ENCODE measurements at regions not wholly inside any gene's neighbourhood (a gene's known extent, or its start where the extent isn't known, plus 50 kb on each side); places are given as distances from the start of the nearest gene placed in this dataset.
"Not testable (repeated sequence)": the region's sequence is repeated elsewhere in the genome, so short reads cannot be mapped to it uniquely, and the experiment has no call there.

DNA sequence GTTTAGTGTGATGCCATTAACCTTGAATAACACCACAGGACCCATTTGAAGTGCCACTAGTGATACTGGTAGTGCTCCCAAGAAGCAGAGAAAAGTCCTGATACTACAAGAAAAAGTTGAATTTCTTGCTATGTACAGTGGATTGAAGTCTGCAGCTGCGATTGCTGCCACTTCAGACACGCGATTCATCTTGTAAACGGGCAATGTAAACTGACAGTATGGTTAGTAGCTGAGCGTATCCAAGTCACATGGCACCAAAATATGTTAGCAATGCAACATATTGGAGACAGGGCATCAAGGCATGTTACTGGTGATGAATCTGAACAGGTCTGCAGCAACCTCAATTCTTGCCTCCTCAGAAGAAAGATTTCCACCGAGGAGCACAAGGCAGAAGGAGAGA lies 238.9 kb downstream of the HS3ST3B1 start:
- H3K4me1 ChIP-seq (ENCODE audit: low read length): no peaks in the 10 kb centered on the region
- no peaks in the 10 kb centered on the region for H3K27me3 ChIP-seq (replicated peaks; ENCODE audit: insufficient read depth, low read length)
- no peaks in the 10 kb centered on the region for H4K20me1 ChIP-seq (ENCODE audit: insufficient read depth, low read length)
- H3K79me2 ChIP-seq (ENCODE audit: low read length): no peaks in the 10 kb centered on the region
- H3K4me2 ChIP-seq (ENCODE audit: low read depth, low read length): no peak overlapping the region
- no peaks in the 10 kb centered on the region for H3K36me3 ChIP-seq (replicated peaks; ENCODE audit: insufficient read depth, low read length)
- no peak overlapping the region for H3K27ac ChIP-seq (ENCODE audit: low read length)
- H3F3A ChIP-seq (ENCODE audit: insufficient read depth, low read length): no peaks in the 10 kb centered on the region
- no peak overlapping the region for H3K4me3 ChIP-seq (ENCODE audit: low read length)
- no peak overlapping the region for H3K9ac ChIP-seq (ENCODE audit: low read length)
- no peaks in the 10 kb centered on the region for H3K9me3 ChIP-seq (replicated peaks; ENCODE audit: insufficient read depth, low read length)
- H3K9me2 ChIP-seq (replicated peaks; ENCODE audit: insufficient read depth, low read length): no peaks in the 10 kb centered on the region
- TF ChIP-seq EZH2phosphoT487 (IDR thresholded peaks at IDR 0.05; ENCODE audit: low read length) (no peak), EZH2 (optimal IDR thresholded peaks at IDR 0.05; ENCODE audit: low read depth, low read length) (no peak)
- TF ChIP-seq, protein P1, sequence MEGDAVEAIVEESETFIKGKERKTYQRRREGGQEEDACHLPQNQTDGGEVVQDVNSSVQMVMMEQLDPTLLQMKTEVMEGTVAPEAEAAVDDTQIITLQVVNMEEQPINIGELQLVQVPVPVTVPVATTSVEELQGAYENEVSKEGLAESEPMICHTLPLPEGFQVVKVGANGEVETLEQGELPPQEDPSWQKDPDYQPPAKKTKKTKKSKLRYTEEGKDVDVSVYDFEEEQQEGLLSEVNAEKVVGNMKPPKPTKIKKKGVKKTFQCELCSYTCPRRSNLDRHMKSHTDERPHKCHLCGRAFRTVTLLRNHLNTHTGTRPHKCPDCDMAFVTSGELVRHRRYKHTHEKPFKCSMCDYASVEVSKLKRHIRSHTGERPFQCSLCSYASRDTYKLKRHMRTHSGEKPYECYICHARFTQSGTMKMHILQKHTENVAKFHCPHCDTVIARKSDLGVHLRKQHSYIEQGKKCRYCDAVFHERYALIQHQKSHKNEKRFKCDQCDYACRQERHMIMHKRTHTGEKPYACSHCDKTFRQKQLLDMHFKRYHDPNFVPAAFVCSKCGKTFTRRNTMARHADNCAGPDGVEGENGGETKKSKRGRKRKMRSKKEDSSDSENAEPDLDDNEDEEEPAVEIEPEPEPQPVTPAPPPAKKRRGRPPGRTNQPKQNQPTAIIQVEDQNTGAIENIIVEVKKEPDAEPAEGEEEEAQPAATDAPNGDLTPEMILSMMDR (IDR thresholded peaks at IDR 0.05; ENCODE audit: low read length): no peak
- DNase-seq: no peak
- H2AFZ ChIP-seq (ENCODE audit: low read length): no peak overlapping the region

DNA sequence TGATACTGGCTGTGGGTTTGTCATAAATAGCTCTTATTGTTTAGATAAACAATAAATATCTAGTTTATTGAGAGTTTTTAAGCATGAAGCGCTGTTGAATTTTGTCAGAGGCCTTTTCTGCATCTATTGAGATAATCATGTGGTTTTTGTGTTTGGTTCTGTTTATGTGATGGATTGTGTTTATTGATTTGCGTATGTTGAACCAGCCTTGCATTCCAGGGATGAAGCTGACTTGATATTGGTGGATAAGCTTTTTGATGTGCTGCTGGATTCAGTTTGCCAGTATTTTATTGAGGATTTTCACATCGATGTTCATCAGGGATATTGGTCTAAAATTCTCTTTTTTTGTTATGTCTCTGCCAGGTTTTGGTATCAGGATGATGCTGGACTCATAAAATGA lies 231.4 kb downstream of the HS3ST3B1 start:
- not testable (repeated sequence) for H3K9me3 ChIP-seq (replicated peaks; ENCODE audit: insufficient read depth, low read length)

DNA sequence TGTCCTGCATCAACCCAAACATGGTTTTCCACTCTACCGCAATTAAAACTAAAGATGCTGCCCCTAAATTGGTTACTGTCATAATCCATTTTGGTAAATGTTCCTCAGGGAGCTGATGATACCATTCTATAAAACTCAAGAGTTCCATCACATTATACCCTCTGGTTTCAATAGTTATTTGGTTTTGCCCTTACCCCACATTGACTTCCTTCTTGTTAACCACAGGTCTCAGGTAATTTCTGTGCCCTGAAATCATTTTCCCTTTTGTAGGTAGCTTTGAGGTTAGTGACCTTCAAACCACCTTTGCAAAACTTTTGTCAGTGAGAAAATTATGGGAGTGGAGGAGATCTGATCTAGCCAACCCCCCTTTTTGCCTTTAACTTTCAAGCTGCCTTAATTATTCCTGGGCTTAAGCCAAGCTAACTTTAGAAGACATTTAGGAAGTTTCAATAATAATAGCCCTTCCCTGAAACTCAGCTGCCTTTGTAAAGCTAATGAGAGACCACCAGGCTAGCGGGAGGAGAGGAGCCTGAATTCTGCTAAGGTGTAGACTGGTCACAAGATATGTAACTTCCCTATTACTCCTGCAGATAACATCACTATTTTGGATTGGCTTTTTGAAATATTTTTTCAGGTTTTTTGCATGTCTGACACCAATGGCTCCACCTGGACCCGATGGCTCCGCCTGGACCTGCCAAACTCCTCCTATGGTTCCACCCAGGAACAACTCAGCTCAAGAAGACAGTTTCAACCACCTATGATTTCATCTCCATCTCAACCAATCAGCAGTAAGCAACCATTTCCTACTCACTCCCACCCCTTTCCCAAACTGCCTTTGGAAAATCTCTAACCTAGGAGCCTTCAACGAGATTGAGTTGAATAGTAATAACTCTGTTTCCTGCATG lies 224.9 kb downstream of the HS3ST3B1 start:
- Histone ChIP-seq H3K4me2 (ENCODE audit: low read depth, low read length) (no peak overlapping the region), H3F3A (ENCODE audit: insufficient read depth, low read length) (no peaks in the 10 kb centered on the region), H3K79me2 (ENCODE audit: low read length) (no peaks in the 10 kb centered on the region), H3K9me2 (replicated peaks; ENCODE audit: insufficient read depth, low read length) (no peaks in the 10 kb centered on the region), H3K4me3 (ENCODE audit: low read length) (no peak overlapping the region), H3K27me3 (replicated peaks; ENCODE audit: insufficient read depth, low read length) (no peaks in the 10 kb centered on the region), H3K27ac (ENCODE audit: low read length) (no peak overlapping the region), H3K4me1 (ENCODE audit: low read length) (no peaks in the 10 kb centered on the region), H3K9me3 (replicated peaks; ENCODE audit: insufficient read depth, low read length) (no peaks in the 10 kb centered on the region), H3K36me3 (replicated peaks; ENCODE audit: insufficient read depth, low read length) (no peaks in the 10 kb centered on the region), H4K20me1 (ENCODE audit: insufficient read depth, low read length) (no peaks in the 10 kb centered on the region), H3K9ac (ENCODE audit: low read length) (no peak overlapping the region), H2AFZ (ENCODE audit: low read length) (no peak overlapping the region)
- no peak for DNase-seq
- TF ChIP-seq, protein P1 (IDR thresholded peaks at IDR 0.05; ENCODE audit: low read length): no peak
- TF ChIP-seq EZH2phosphoT487 (IDR thresholded peaks at IDR 0.05; ENCODE audit: low read length): no peak
- TF ChIP-seq EZH2 (optimal IDR thresholded peaks at IDR 0.05; ENCODE audit: low read depth, low read length): no peak

More for the DNA sequence above, 231.4 kb downstream of the HS3ST3B1 start:
- not testable (repeated sequence) for H3K4me3 ChIP-seq (ENCODE audit: low read length); H3K4me1 ChIP-seq (ENCODE audit: low read length); H3K36me3 ChIP-seq (replicated peaks; ENCODE audit: insufficient read depth, low read length); H3K9ac ChIP-seq (ENCODE audit: low read length); H3K79me2 ChIP-seq (ENCODE audit: low read length); H2AFZ ChIP-seq (ENCODE audit: low read length); DNase-seq; H3K27ac ChIP-seq (ENCODE audit: low read length); H3K4me2 ChIP-seq (ENCODE audit: low read depth, low read length); H3K9me2 ChIP-seq (replicated peaks; ENCODE audit: insufficient read depth, low read length); H3F3A ChIP-seq (ENCODE audit: insufficient read depth, low read length); H3K27me3 ChIP-seq (replicated peaks; ENCODE audit: insufficient read depth, low read length); H4K20me1 ChIP-seq (ENCODE audit: insufficient read depth, low read length)

DNA sequence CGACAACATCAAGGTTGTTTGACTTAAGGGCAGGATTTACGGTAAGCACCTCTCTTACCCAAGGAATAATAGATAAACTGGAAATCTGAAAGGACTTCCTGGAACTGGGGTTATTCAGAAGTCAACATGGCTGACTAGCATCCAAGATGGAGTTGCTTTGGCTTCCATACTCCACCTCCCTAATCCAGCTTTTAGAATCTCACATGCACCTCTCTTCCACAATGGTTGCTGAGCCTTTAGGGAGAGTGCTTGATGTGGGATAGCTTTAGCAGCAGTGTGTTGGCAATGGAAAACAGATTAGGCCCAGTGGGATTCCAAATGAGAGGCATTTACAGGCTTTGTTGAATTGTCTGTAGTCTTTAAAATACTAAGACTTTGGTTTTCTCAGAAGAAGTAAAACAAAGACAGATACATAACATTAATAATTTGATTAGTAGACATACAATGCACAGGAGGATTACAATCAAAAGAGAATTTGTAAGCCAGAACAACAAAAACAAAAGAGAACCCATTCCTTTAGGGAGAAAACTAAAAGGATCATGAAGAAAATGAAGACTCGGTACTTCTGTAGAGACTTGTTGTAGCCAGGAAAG lies 222.0 kb downstream of the HS3ST3B1 start:
- Histone ChIP-seq H3K4me2 (ENCODE audit: low read depth, low read length) (no peak overlapping the region), H3K4me1 (ENCODE audit: low read length) (no peaks in the 10 kb centered on the region), H2AFZ (ENCODE audit: low read length) (no peak overlapping the region), H3K27ac (ENCODE audit: low read length) (no peak overlapping the region), H3K79me2 (ENCODE audit: low read length) (no peaks in the 10 kb centered on the region), H3K9me2 (replicated peaks; ENCODE audit: insufficient read depth, low read length) (no peaks in the 10 kb centered on the region), H3K9me3 (replicated peaks; ENCODE audit: insufficient read depth, low read length) (no peaks in the 10 kb centered on the region), H4K20me1 (ENCODE audit: insufficient read depth, low read length) (no peaks in the 10 kb centered on the region), H3F3A (ENCODE audit: insufficient read depth, low read length) (no peaks in the 10 kb centered on the region), H3K4me3 (ENCODE audit: low read length) (no peak overlapping the region), H3K27me3 (replicated peaks; ENCODE audit: insufficient read depth, low read length) (no peaks in the 10 kb centered on the region), H3K36me3 (replicated peaks; ENCODE audit: insufficient read depth, low read length) (no peaks in the 10 kb centered on the region), H3K9ac (ENCODE audit: low read length) (no peak overlapping the region)
- TF ChIP-seq EZH2 (optimal IDR thresholded peaks at IDR 0.05; ENCODE audit: low read depth, low read length): no peak
- TF ChIP-seq, protein P1 (IDR thresholded peaks at IDR 0.05; ENCODE audit: low read length): no peak
- DNase-seq: no peak

DNA sequence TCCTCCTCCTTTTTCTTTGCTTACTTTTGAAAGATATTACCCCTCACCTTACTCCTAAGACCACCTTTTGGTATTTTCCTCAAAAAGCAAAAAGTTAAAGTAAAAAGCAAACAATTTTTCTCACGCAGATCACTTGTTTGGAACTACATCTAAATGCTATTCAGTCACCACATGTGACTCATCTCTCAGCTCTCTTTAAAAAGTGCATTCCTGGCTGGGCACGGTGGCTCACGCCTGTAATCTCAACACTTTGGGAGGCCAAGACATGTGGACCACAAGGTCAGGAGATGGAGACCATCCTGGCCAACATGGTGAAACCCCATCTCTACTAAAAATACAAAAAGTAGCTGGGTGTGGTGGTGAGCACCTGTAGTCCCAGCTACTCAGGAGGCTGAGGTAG lies 218.0 kb downstream of the HS3ST3B1 start:
- not testable (repeated sequence) for H3K4me1 ChIP-seq (ENCODE audit: low read length); H3K27ac ChIP-seq (ENCODE audit: low read length); DNase-seq

More for the DNA sequence above, 218.0 kb downstream of the HS3ST3B1 start:
- H4K20me1 ChIP-seq (ENCODE audit: insufficient read depth, low read length); H3F3A ChIP-seq (ENCODE audit: insufficient read depth, low read length); H3K9me2 ChIP-seq (replicated peaks; ENCODE audit: insufficient read depth, low read length); H3K79me2 ChIP-seq (ENCODE audit: low read length); H3K4me3 ChIP-seq (ENCODE audit: low read length); H3K36me3 ChIP-seq (replicated peaks; ENCODE audit: insufficient read depth, low read length); H3K9me3 ChIP-seq (replicated peaks; ENCODE audit: insufficient read depth, low read length); H2AFZ ChIP-seq (ENCODE audit: low read length); H3K4me2 ChIP-seq (ENCODE audit: low read depth, low read length); H3K27me3 ChIP-seq (replicated peaks; ENCODE audit: insufficient read depth, low read length); H3K9ac ChIP-seq (ENCODE audit: low read length): not testable (repeated sequence)
